ENCODE measurements at regions not wholly inside any gene's neighbourhood (a gene's known extent, or its start where the extent isn't known, plus 50 kb on each side); places are given as distances from the start of the nearest gene placed in this dataset.

- Histone ChIP-seq H3K4me3 (ENCODE audit: low read length, poor library complexity, severe bottlenecking) (no peak overlapping the region), H3K9me2 (replicated peaks; ENCODE audit: low read depth, low read length) (no peaks in the 10 kb centered on the region), H3K9ac (ENCODE audit: low read depth, low read length, poor library complexity, severe bottlenecking) (no peak overlapping the region), H3K27me3 (ENCODE audit: insufficient read depth, low read length, poor library complexity, severe bottlenecking) (no peaks in the 10 kb centered on the region), H3K4me1 (ENCODE audit: insufficient read depth, low read length, poor library complexity, severe bottlenecking) (no peaks in the 10 kb centered on the region), H3K4me2 (ENCODE audit: low read depth, low read length, poor library complexity, severe bottlenecking) (no peak overlapping the region), H3F3A (ENCODE audit: low read depth) (no peaks in the 10 kb centered on the region), H3K79me2 (ENCODE audit: insufficient read depth, low read length) (no peaks in the 10 kb centered on the region), H4K20me1 (ENCODE audit: insufficient read depth, low read length, poor library complexity, severe bottlenecking) (no peaks in the 10 kb centered on the region), H2AFZ (ENCODE audit: low read length) (no peak overlapping the region), H3K9me3 (ENCODE audit: insufficient read depth, low read depth, low read length) (no peaks in the 10 kb centered on the region), H3K36me3 (ENCODE audit: insufficient read depth, low read length) (no peaks in the 10 kb centered on the region)
- TF ChIP-seq EZH2phosphoT487 (IDR thresholded peaks at IDR 0.05; ENCODE audit: borderline replicate concordance) (no peak), CTCF (conservative IDR thresholded peaks at IDR 0.05; ENCODE audit: low read length) (no peak)
These were observed 453.4 kb upstream of the PODXL start for GRCh38 chr7:132009778-132010177.

- no peaks in the 10 kb centered on the region for H4K20me1 ChIP-seq (ENCODE audit: insufficient read depth, low read length, poor library complexity, severe bottlenecking)
- no peaks in the 10 kb centered on the region for H3F3A ChIP-seq (ENCODE audit: low read depth)
- peak overlapping the region; percentile 33; the same call in 1 of the 2 replicates for H2AFZ ChIP-seq (ENCODE audit: low read length)
- H3K27me3 ChIP-seq (ENCODE audit: insufficient read depth, low read length, poor library complexity, severe bottlenecking) = no peaks in the 10 kb centered on the region
- no peaks in the 10 kb centered on the region for H3K4me1 ChIP-seq (ENCODE audit: insufficient read depth, low read length, poor library complexity, severe bottlenecking)
- no peak overlapping the region for H3K4me3 ChIP-seq (ENCODE audit: low read length, poor library complexity, severe bottlenecking)
- no peak overlapping the region for H3K9ac ChIP-seq (ENCODE audit: low read depth, low read length, poor library complexity, severe bottlenecking)
- TF ChIP-seq CTCF (conservative IDR thresholded peaks at IDR 0.05; ENCODE audit: low read length) (no peak), EZH2phosphoT487 (IDR thresholded peaks at IDR 0.05; ENCODE audit: borderline replicate concordance) (no peak)
- no peaks in the 10 kb centered on the region for H3K79me2 ChIP-seq (ENCODE audit: insufficient read depth, low read length)
- H3K9me3 ChIP-seq (ENCODE audit: insufficient read depth, low read depth, low read length) = no peaks in the 10 kb centered on the region
- no peaks in the 10 kb centered on the region for H3K9me2 ChIP-seq (replicated peaks; ENCODE audit: low read depth, low read length)
- no peak overlapping the region for H3K4me2 ChIP-seq (ENCODE audit: low read depth, low read length, poor library complexity, severe bottlenecking)
- H3K36me3 ChIP-seq (ENCODE audit: insufficient read depth, low read length) = no peaks in the 10 kb centered on the region
These were observed 448.1 kb upstream of the PODXL start for GRCh38 chr7:132004529-132004928.

- TF ChIP-seq CTCF (conservative IDR thresholded peaks at IDR 0.05; ENCODE audit: low read length) (no peak), EZH2phosphoT487 (IDR thresholded peaks at IDR 0.05; ENCODE audit: borderline replicate concordance) (no peak)
- H3K9me3 ChIP-seq (ENCODE audit: insufficient read depth, low read depth, low read length) = no peaks in the 10 kb centered on the region
- no peaks in the 10 kb centered on the region for H3K4me1 ChIP-seq (ENCODE audit: insufficient read depth, low read length, poor library complexity, severe bottlenecking)
- no peaks in the 10 kb centered on the region for H3K9me2 ChIP-seq (replicated peaks; ENCODE audit: low read depth, low read length)
- no peak overlapping the region for H3K4me2 ChIP-seq (ENCODE audit: low read depth, low read length, poor library complexity, severe bottlenecking)
- H3K4me3 ChIP-seq (ENCODE audit: low read length, poor library complexity, severe bottlenecking) = no peak overlapping the region
- no peak overlapping the region for H2AFZ ChIP-seq (ENCODE audit: low read length)
- H3K9ac ChIP-seq (ENCODE audit: low read depth, low read length, poor library complexity, severe bottlenecking) = no peak overlapping the region
- H4K20me1 ChIP-seq (ENCODE audit: insufficient read depth, low read length, poor library complexity, severe bottlenecking) = no peaks in the 10 kb centered on the region
- H3K36me3 ChIP-seq (ENCODE audit: insufficient read depth, low read length) = no peaks in the 10 kb centered on the region
- no peaks in the 10 kb centered on the region for H3K79me2 ChIP-seq (ENCODE audit: insufficient read depth, low read length)
- no peaks in the 10 kb centered on the region for H3K27me3 ChIP-seq (ENCODE audit: insufficient read depth, low read length, poor library complexity, severe bottlenecking)
- no peaks in the 10 kb centered on the region for H3F3A ChIP-seq (ENCODE audit: low read depth)
These were observed 446.0 kb upstream of the PODXL start for GRCh38 chr7:132002343-132002968.
